ENCODE measurements at regions not wholly inside any gene's neighbourhood (a gene's known extent, or its start where the extent isn't known, plus 50 kb on each side); places are given as distances from the start of the nearest gene placed in this dataset.
"Not testable (repeated sequence)": the region's sequence is repeated elsewhere in the genome, so short reads cannot be mapped to it uniquely, and the experiment has no call there.

DNA sequence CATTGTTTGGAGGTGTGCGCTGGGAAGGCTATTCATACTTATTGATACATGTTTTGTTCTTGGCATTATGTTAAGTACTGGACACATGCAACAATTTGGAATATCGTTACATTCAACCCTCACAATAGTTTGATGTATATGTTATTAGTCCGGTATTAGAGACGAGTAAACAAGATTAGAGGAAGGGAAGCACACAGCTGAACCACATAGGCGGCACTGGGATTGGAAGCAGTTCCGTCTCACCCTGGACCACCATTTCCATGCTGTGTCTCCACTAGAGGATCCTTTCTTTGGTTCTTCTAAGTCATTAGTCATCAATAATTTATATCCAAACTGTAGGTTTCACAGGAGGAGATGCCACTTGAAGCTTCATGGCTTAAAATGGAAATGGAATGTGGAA, 5297.2 kb upstream of the TPTE start:
- not testable (repeated sequence) for TF ChIP-seq CHD1 (IDR thresholded peaks at IDR 0.05; ENCODE audit: low read depth, low read length); RFX5 (IDR thresholded peaks at IDR 0.05; ENCODE audit: borderline replicate concordance, low read depth, low read length); SIN3A (conservative IDR thresholded peaks at IDR 0.05 in 1 of 2, IDR thresholded peaks at IDR 0.05 in 1 of 2; ENCODE audit: low read depth in 1 of 2, low read length in 2 of 2); FOSL1 (IDR thresholded peaks at IDR 0.05; ENCODE audit: insufficient read depth, low read depth, low read length); EZH2 (IDR thresholded peaks at IDR 0.05; ENCODE audit: low read depth, low read length, severe bottlenecking); TAF1 (IDR thresholded peaks at IDR 0.05; ENCODE audit: low read depth, low read length)
- TF ChIP-seq, protein P1, sequence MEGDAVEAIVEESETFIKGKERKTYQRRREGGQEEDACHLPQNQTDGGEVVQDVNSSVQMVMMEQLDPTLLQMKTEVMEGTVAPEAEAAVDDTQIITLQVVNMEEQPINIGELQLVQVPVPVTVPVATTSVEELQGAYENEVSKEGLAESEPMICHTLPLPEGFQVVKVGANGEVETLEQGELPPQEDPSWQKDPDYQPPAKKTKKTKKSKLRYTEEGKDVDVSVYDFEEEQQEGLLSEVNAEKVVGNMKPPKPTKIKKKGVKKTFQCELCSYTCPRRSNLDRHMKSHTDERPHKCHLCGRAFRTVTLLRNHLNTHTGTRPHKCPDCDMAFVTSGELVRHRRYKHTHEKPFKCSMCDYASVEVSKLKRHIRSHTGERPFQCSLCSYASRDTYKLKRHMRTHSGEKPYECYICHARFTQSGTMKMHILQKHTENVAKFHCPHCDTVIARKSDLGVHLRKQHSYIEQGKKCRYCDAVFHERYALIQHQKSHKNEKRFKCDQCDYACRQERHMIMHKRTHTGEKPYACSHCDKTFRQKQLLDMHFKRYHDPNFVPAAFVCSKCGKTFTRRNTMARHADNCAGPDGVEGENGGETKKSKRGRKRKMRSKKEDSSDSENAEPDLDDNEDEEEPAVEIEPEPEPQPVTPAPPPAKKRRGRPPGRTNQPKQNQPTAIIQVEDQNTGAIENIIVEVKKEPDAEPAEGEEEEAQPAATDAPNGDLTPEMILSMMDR (IDR thresholded peaks at IDR 0.05; ENCODE audit: control extremely low read depth in 1 of 3, insufficient read depth in 1 of 3, low read depth in 1 of 3, low read length in 3 of 3), result not testable (repeated sequence)
- TF ChIP-seq, protein P2, sequence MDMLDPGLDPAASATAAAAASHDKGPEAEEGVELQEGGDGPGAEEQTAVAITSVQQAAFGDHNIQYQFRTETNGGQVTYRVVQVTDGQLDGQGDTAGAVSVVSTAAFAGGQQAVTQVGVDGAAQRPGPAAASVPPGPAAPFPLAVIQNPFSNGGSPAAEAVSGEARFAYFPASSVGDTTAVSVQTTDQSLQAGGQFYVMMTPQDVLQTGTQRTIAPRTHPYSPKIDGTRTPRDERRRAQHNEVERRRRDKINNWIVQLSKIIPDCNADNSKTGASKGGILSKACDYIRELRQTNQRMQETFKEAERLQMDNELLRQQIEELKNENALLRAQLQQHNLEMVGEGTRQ (IDR thresholded peaks at IDR 0.05; ENCODE audit: low read length), result not testable (repeated sequence)

Data from H1 (cell line).